Skeletal muscle tissue (tissue), 3 donors: ENCODE measurements at regions not wholly inside any gene's neighbourhood (a gene's known extent, or its start where the extent isn't known, plus 50 kb on each side); places are given as distances from the start of the nearest gene placed in this dataset.

ENCODE experiments used
- H3K27ac ChIP-seq: one replicate; pipeline ENCODE4 v1.7.0; 2013; ENCODE audit warnings: mild to moderate bottlenecking, low read depth, low read length, inconsistent platforms
- H3K27me3 ChIP-seq, 3 donors: one replicate each; pipeline ENCODE4 v1.7.0; 2013; ENCODE audit warnings: low read length in 3 of 3; ENCODE audit not compliant: control insufficient read depth in 3 of 3, insufficient read depth in 3 of 3
- H3K36me3 ChIP-seq, 3 donors: one replicate each; pipeline ENCODE4 v1.7.0; 2013; ENCODE audit warnings: low read length in 3 of 3; ENCODE audit not compliant: control insufficient read depth in 3 of 3, insufficient read depth in 3 of 3
- H3K4me1 ChIP-seq, 3 donors: one replicate each; pipeline ENCODE4 v1.7.0; 2013; ENCODE audit warnings: low read length in 3 of 3, mild to moderate bottlenecking in 3 of 3; ENCODE audit not compliant: control insufficient read depth in 3 of 3, insufficient read depth in 3 of 3
- H3K4me3 ChIP-seq, 3 donors: one replicate each; pipeline ENCODE4 v1.7.0; 2013; ENCODE audit warnings: low read length in 3 of 3
- H3K9ac ChIP-seq, 3 donors: one replicate each; pipeline ENCODE4 v1.7.0; 2013; ENCODE audit warnings: low read length in 3 of 3, mild to moderate bottlenecking in 3 of 3, moderate library complexity in 2 of 3, low read depth in 1 of 3
- H3K9me3 ChIP-seq, 3 donors: one replicate each; pipeline ENCODE4 v1.7.0; 2013; ENCODE audit warnings: low read length in 3 of 3; ENCODE audit not compliant: control insufficient read depth in 3 of 3
- donor health status: Osteomylitis.

DNA sequence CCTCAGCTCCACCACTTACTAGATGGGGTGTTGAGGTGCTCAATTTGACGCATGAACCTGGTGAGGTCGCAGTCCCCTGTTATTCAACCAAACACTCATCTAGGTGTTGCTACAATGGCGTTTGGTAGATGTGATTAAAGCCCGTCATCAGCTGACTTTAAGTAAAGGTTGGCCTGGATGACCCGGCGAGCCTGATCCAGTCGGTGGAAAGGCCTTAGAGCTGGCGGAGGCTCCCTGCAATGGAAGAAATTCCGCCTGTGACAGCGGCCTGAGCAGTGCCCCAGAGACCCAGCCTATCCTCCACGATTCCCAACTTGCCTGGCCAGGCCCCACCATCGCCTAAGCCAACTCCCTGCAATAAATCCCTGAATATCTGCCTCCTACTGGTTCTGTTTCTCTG lies 171.4 kb downstream of the BMP7 start:
- H3K27ac ChIP-seq = no peak overlapping the region
- no peak overlapping the region for H3K9ac ChIP-seq
- no peak overlapping the region for H3K4me3 ChIP-seq
- no peaks in the 10 kb centered on the region for H3K36me3 ChIP-seq
- peaks cover 0 to 8% (median 0%) of the 10 kb centered on the region in 3 donors for H3K4me1 ChIP-seq
- H3K27me3 ChIP-seq = peaks cover 7 to 28% (median 15%) of the 10 kb centered on the region in 3 donors
- no peaks in the 10 kb centered on the region for H3K9me3 ChIP-seq

DNA sequence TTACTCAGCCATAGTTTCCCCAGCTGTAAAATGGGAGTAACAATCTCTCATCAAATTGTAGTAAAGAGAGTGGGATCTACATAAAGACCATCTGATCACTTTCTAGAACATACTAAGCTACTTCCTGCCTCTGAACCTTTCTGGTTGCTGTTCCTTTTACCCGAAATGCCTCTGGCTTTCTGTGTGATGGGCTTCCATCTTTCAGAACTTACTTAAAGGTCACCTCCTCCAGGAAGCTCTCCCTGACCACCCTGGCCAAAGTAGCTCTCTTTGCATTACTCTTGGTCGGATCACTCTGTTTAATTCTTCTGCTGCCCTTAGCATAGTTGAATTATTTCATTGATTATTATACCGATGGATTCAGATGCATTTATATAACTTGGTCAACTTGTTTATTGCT lies 171.0 kb downstream of the BMP7 start:
- H3K27ac ChIP-seq = no peak overlapping the region
- peaks cover 0 to 8% (median 0%) of the 10 kb centered on the region in 3 donors for H3K4me1 ChIP-seq
- H3K9me3 ChIP-seq = no peaks in the 10 kb centered on the region
- H3K27me3 ChIP-seq = peaks cover 7 to 30% (median 15%) of the 10 kb centered on the region in 3 donors
- H3K9ac ChIP-seq = no peak overlapping the region
- H3K4me3 ChIP-seq = no peak overlapping the region
- no peaks in the 10 kb centered on the region for H3K36me3 ChIP-seq

GRCh38 chr20:57097245-57097915 lies 169.1 kb downstream of the BMP7 start:
- no peak overlapping the region for H3K9ac ChIP-seq
- peaks cover 0 to under 1% (median 0%) of the 10 kb centered on the region in 3 donors for H3K4me1 ChIP-seq
- peaks cover 1 to 20% (median 6%) of the 10 kb centered on the region in 3 donors for H3K27me3 ChIP-seq
- no peak overlapping the region for H3K4me3 ChIP-seq
- H3K27ac ChIP-seq = no peak overlapping the region
- H3K36me3 ChIP-seq = no peaks in the 10 kb centered on the region
- H3K9me3 ChIP-seq = no peaks in the 10 kb centered on the region

DNA sequence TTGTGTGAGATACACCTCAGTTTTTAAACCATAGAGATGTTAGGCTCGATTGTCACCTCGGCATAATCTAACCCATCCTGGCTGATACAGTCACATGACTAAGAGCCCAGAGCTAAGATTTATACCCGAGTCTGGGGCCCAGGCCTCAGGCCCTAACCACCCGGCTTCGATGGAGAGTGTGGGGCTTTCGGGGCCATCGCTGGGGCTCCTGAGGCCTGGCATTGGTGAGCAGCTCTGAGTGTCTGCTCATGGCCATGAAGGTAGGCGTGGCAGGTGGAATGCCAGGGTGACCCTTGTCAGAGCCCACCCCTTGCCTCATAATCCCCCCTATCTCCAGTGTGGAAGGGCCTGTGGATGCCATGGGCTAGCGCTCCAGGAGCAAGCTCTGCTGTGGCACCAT lies 164.3 kb downstream of the BMP7 start:
- Histone ChIP-seq H3K27me3 (peaks cover 3 to 21% (median 5%) of the 10 kb centered on the region in 3 donors), H3K4me1 (no peaks in the 10 kb centered on the region)

DNA sequence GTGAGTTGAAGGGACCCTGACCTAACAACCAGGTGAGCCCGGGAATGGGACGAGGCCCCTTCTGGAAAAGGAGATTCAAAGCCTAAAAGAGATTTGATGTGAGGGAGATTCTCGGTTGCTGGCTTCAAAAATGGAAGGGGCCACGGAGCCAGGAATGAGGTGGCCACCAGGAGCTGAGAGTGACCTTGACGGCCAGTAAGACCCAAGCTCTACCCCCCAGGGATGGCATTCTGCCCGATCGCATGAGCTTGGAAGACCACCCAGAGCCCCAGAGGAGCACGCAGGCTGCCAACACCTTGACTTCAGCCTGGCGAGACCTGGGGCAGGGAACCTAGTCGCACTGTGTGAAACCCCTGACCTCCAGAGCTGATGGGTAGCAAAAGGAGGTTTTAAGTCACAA lies 163.9 kb downstream of the BMP7 start:
- Histone ChIP-seq H3K9me3 (peaks cover 0 to 2% (median 0%) of the 10 kb centered on the region in 3 donors), H3K27ac (no peak overlapping the region), H3K36me3 (no peaks in the 10 kb centered on the region), H3K9ac (no peak overlapping the region), H3K4me3 (no peak overlapping the region), H3K4me1 (no peaks in the 10 kb centered on the region), H3K27me3 (peaks cover 3 to 21% (median 5%) of the 10 kb centered on the region in 3 donors)

More for the DNA sequence above, 164.3 kb downstream of the BMP7 start:
- Histone ChIP-seq H3K9me3 (peaks cover 0 to 2% (median 0%) of the 10 kb centered on the region in 3 donors), H3K9ac (no peak overlapping the region), H3K4me3 (no peak overlapping the region), H3K36me3 (no peaks in the 10 kb centered on the region), H3K27ac (no peak overlapping the region)

- H3K4me1 ChIP-seq = peaks cover 0 to under 1% (median 0%) of the 10 kb centered on the region in 3 donors
- H3K27ac ChIP-seq = no peak overlapping the region
- H3K9ac ChIP-seq = no peak overlapping the region
- peaks cover 3 to 25% (median 5%) of the 10 kb centered on the region in 3 donors for H3K27me3 ChIP-seq
- no peaks in the 10 kb centered on the region for H3K36me3 ChIP-seq
- peaks cover 0 to 2% (median 0%) of the 10 kb centered on the region in 3 donors for H3K9me3 ChIP-seq
- no peak overlapping the region for H3K4me3 ChIP-seq
These were observed 163.2 kb downstream of the BMP7 start for GRCh38 chr20:57103146-57103800.

GRCh38 chr20:57104113-57104512 lies 162.3 kb downstream of the BMP7 start:
- no peaks in the 10 kb centered on the region for H3K36me3 ChIP-seq
- peaks cover 0 to 4% (median 0%) of the 10 kb centered on the region in 3 donors for H3K4me1 ChIP-seq
- H3K4me3 ChIP-seq = no peak overlapping the region
- H3K9ac ChIP-seq = no peak overlapping the region
- no peak overlapping the region for H3K27ac ChIP-seq
- H3K9me3 ChIP-seq = peaks cover 0 to 2% (median 0%) of the 10 kb centered on the region in 3 donors
- peaks cover 3 to 29% (median 5%) of the 10 kb centered on the region in 3 donors for H3K27me3 ChIP-seq

GRCh38 chr20:57104651-57105204 lies 161.7 kb downstream of the BMP7 start:
- H3K9me3 ChIP-seq = peaks cover 0 to 2% (median 0%) of the 10 kb centered on the region in 3 donors
- H3K27ac ChIP-seq = no peak overlapping the region
- H3K4me3 ChIP-seq = no peak overlapping the region
- H3K36me3 ChIP-seq = no peaks in the 10 kb centered on the region
- H3K4me1 ChIP-seq = peaks cover 0 to 4% (median 0%) of the 10 kb centered on the region in 3 donors
- H3K9ac ChIP-seq = no peak overlapping the region
- peaks cover 3 to 31% (median 5%) of the 10 kb centered on the region in 3 donors for H3K27me3 ChIP-seq

- Histone ChIP-seq H3K4me3 (no peak overlapping the region), H3K27ac (no peak overlapping the region), H3K4me1 (peaks cover 0 to 4% (median 0%) of the 10 kb centered on the region in 3 donors), H3K27me3 (peaks cover 3 to 32% (median 5%) of the 10 kb centered on the region in 3 donors), H3K9me3 (peaks cover 0 to 2% (median 0%) of the 10 kb centered on the region in 3 donors), H3K9ac (no peak overlapping the region), H3K36me3 (no peaks in the 10 kb centered on the region)
These were observed 160.3 kb downstream of the BMP7 start for GRCh38 chr20:57106030-57106682.
